GM23338 (cell line): ENCODE measurements at regions not wholly inside any gene's neighbourhood (a gene's known extent, or its start where the extent isn't known, plus 50 kb on each side); places are given as distances from the start of the nearest gene placed in this dataset.

ENCODE experiments used
- ATAC-seq: fragments of 200-7000 bp; cut with Tn5 transposase; 3 replicates; pipeline ENCODE4 v1.9.1; 2020
- DNase-seq: peaks from one replicate; pipeline ENCODE4 v3.0.0-alpha.2; 2015; ENCODE audit warnings: low spot score
- H2AFZ ChIP-seq: fragments of 200-600 bp; sonication (generic); 2 replicates; pipeline ENCODE4 v1.8.0; 2016; ENCODE audit warnings: antibody characterized with exemption, mild to moderate bottlenecking, moderate library complexity
- H3F3A ChIP-seq: fragments of 200-600 bp; sonication (generic); replicated peaks from 2 replicates; pipeline ENCODE4 v1.8.0; 2017; ENCODE audit warnings: antibody characterized with exemption, mixed run types, low read depth
- H3K27ac ChIP-seq: fragments of 200-600 bp; sonication (generic); 2 replicates; pipeline ENCODE4 v1.6.1; 2016; ENCODE audit warnings: low read depth
- H3K27me3 ChIP-seq: fragments of 200-600 bp; sonication (generic); 2 replicates; pipeline ENCODE4 v1.8.0; 2016; ENCODE audit warnings: mild to moderate bottlenecking, mixed run types, moderate library complexity; ENCODE audit not compliant: insufficient read depth
- H3K36me3 ChIP-seq: fragments of 200-600 bp; sonication (generic); 2 replicates; pipeline ENCODE4 v1.8.0; 2016; ENCODE audit warnings: mild to moderate bottlenecking; ENCODE audit not compliant: insufficient read depth
- H3K4me1 ChIP-seq: fragments of 200-600 bp; sonication (generic); 2 replicates; pipeline ENCODE4 v1.8.0; 2016; ENCODE audit warnings: mild to moderate bottlenecking, moderate library complexity; ENCODE audit not compliant: insufficient read depth
- H3K4me2 ChIP-seq: fragments of 200-600 bp; sonication (generic); 2 replicates; pipeline ENCODE4 v1.7.1; 2017; ENCODE audit warnings: mixed run types
- H3K4me3 ChIP-seq: fragments of 200-600 bp; sonication (generic); 2 replicates; pipeline ENCODE4 v1.6.1; 2016; ENCODE audit warnings: mixed run types
- H3K79me2 ChIP-seq: fragments of 200-600 bp; sonication (generic); replicated peaks from 2 replicates; pipeline ENCODE4 v1.8.0; 2017; ENCODE audit warnings: mild to moderate bottlenecking; ENCODE audit not compliant: insufficient read depth
- H3K9me2 ChIP-seq: fragments of 200-600 bp; sonication (generic); 2 replicates; pipeline ENCODE4 v1.8.0; 2017; ENCODE audit not compliant: insufficient read depth
- H4K20me1 ChIP-seq: fragments of 200-600 bp; sonication (generic); replicated peaks from 2 replicates; pipeline ENCODE4 v1.8.0; 2017; ENCODE audit warnings: mild to moderate bottlenecking; ENCODE audit not compliant: insufficient read depth
- H3K27ac Mint-ChIP-seq: 2 replicates; pipeline ENCODE4 v1.8.0; 2020; ENCODE audit warnings: inconsistent platforms, mild to moderate bottlenecking, moderate library complexity, mixed read lengths
- H3K27me3 Mint-ChIP-seq: 3 replicates; pipeline ENCODE4 v1.8.0; 2022; ENCODE audit warnings: low read depth, mild to moderate bottlenecking, moderate library complexity, mixed read lengths, inconsistent platforms; ENCODE audit not compliant: insufficient read depth, poor library complexity
- H3K36me3 Mint-ChIP-seq: 3 replicates; pipeline ENCODE4 v1.8.0; 2021; ENCODE audit warnings: low read depth, mild to moderate bottlenecking, inconsistent platforms, moderate library complexity, mixed read lengths
- H3K4me1 Mint-ChIP-seq: 3 replicates; pipeline ENCODE4 v1.8.0; 2020; ENCODE audit warnings: mild to moderate bottlenecking, inconsistent platforms, mixed read lengths
- H3K4me3 Mint-ChIP-seq: 3 replicates; pipeline ENCODE4 v1.8.0; 2021; ENCODE audit warnings: moderate library complexity, mild to moderate bottlenecking, inconsistent platforms, mixed read lengths
- H3K9me3 Mint-ChIP-seq: 3 replicates; pipeline ENCODE4 v1.8.0; 2020; ENCODE audit warnings: moderate library complexity, mild to moderate bottlenecking, inconsistent platforms, mixed read lengths
- CREB1 ChIP-seq: fragments of 250-450 bp; sonication (Bioruptor Pico); IDR thresholded peaks from 2 replicates; pipeline ENCODE4 v1.5.0; 2020; ENCODE audit warnings: low read depth, mild to moderate bottlenecking, moderate library complexity
- CTCF ChIP-seq, 2 experiments: fragments of 200-600 bp in 1 of 2; sonication (generic) in 1 of 2; conservative IDR thresholded peaks; 2 replicates each; pipeline versions ENCODE4 v1.5.1 to v1.6.1; 2016 to 2017; ENCODE audit warnings: antibody characterized with exemption in 2 of 2, low read depth in 2 of 2, mild to moderate bottlenecking in 2 of 2, moderate library complexity in 1 of 2
- ETS1 ChIP-seq: IDR thresholded peaks from 2 replicates; pipeline ENCODE4 v1.6.1; 2016; ENCODE audit warnings: antibody characterized with exemption
- EZH2 ChIP-seq: fragments of 200-600 bp; sonication (generic); IDR thresholded peaks from one replicate; pipeline ENCODE4 v1.8.0; 2017; ENCODE audit warnings: antibody characterized with exemption, mild to moderate bottlenecking, low read depth; ENCODE audit not compliant: unreplicated experiment
- EZH2phosphoT487 ChIP-seq: fragments of 200-600 bp; sonication (generic); IDR thresholded peaks from one replicate; pipeline ENCODE4 v1.8.1; 2018; ENCODE audit warnings: antibody characterized with exemption; ENCODE audit not compliant: unreplicated experiment
- JUNB ChIP-seq: IDR thresholded peaks from one replicate; pipeline ENCODE4 v1.6.1; 2016; ENCODE audit warnings: antibody characterized with exemption; ENCODE audit not compliant: unreplicated experiment
- NANOG ChIP-seq: IDR thresholded peaks from 2 replicates; pipeline ENCODE4 v1.6.1; 2016; ENCODE audit warnings: antibody characterized with exemption, borderline replicate concordance
- POLR2AphosphoS5 ChIP-seq: IDR thresholded peaks from 2 replicates; pipeline ENCODE4 v1.6.1; 2016; ENCODE audit warnings: antibody characterized with exemption, low read depth
- REST ChIP-seq: IDR thresholded peaks from one replicate; pipeline ENCODE4 v1.6.1; 2018; ENCODE audit warnings: antibody characterized with exemption; ENCODE audit not compliant: unreplicated experiment
- STAT1 ChIP-seq: IDR thresholded peaks from one replicate; pipeline ENCODE4 v1.6.1; 2016; ENCODE audit warnings: antibody characterized with exemption; ENCODE audit not compliant: unreplicated experiment
- ZNF114 ChIP-seq: fragments of 250-450 bp; sonication (Bioruptor Pico); IDR thresholded peaks from 2 replicates; pipeline ENCODE4 v1.5.0; 2020; ENCODE audit warnings: mild to moderate bottlenecking, moderate library complexity
- ZNF331 ChIP-seq: fragments of 250-450 bp; sonication (Bioruptor Pico); IDR thresholded peaks from 2 replicates; pipeline ENCODE4 v1.5.0; 2020; ENCODE audit warnings: low read depth, mild to moderate bottlenecking, moderate library complexity
- ZNF462 ChIP-seq: fragments of 250-450 bp; sonication (Bioruptor Pico); IDR thresholded peaks from 2 replicates; pipeline ENCODE4 v1.5.0; 2020; ENCODE audit warnings: mild to moderate bottlenecking, moderate library complexity

GRCh38 chr2:603427-603826 is 73.8 kb downstream of the TMEM18 start:
- TF ChIP-seq ZNF462 (no peak), REST (no peak), CTCF (conservative IDR thresholded peaks at IDR 0.05; ENCODE audit: low read depth in 2 of 2) (no peak), ZNF114 (no peak), STAT1 (no peak), NANOG (no peak), ZNF331 (CRISPR knock-in tag) (no peak), POLR2AphosphoS5 (no peak), EZH2phosphoT487 (no peak), CREB1 (CRISPR knock-in tag) (no peak), EZH2 (no peak), JUNB (no peak), ETS1 (no peak)
- Mint-ChIP-seq H3K4me1 (no peaks in the 10 kb centered on the region), H3K9me3 (no peaks in the 10 kb centered on the region), H3K4me3 (no peak overlapping the region), H3K27me3 (peaks cover 2% of the 10 kb centered on the region), H3K27ac (no peak overlapping the region), H3K36me3 (no peaks in the 10 kb centered on the region)
- H3K4me1 ChIP-seq = no peaks in the 10 kb centered on the region
- no peaks in the 10 kb centered on the region for H3K9me2 ChIP-seq
- no peaks in the 10 kb centered on the region for H4K20me1 ChIP-seq
- no peak overlapping the region for H3K27ac ChIP-seq
- DNase-seq = no peak
- H3K79me2 ChIP-seq = no peaks in the 10 kb centered on the region
- H3K4me3 ChIP-seq = no peak overlapping the region
- H2AFZ ChIP-seq = no peak overlapping the region
- H3K36me3 ChIP-seq = no peaks in the 10 kb centered on the region
- 0 out of 2 replicates have a peak, but pooled peaks cover 3% of the 10 kb centered on the region for H3F3A ChIP-seq
- H3K4me2 ChIP-seq = no peak overlapping the region
- H3K27me3 ChIP-seq = no peaks in the 10 kb centered on the region
- no peak for ATAC-seq
